ENCODE measurements at regions not wholly inside any gene's neighbourhood (a gene's known extent, or its start where the extent isn't known, plus 50 kb on each side); places are given as distances from the start of the nearest gene placed in this dataset.

GRCh38 chr17:72267601-72268000 lies 146.8 kb downstream of the SOX9 start:
- no peak overlapping the region for H3K4me3 ChIP-seq
- TF ChIP-seq CTCF (IDR thresholded peaks at IDR 0.05): no peak
- no peaks in the 10 kb centered on the region for H3K4me1 ChIP-seq
- peaks cover 9% of the 10 kb centered on the region for H3K27me3 ChIP-seq
- ATAC-seq (no peak), DNase-seq (no peak)
- no peak overlapping the region for H3K27ac ChIP-seq
- H3K36me3 ChIP-seq: no peaks in the 10 kb centered on the region
- no peaks in the 10 kb centered on the region for H3K9me3 ChIP-seq
- intact Hi-C loops (cut with DNase I): no loop called here

GRCh38 chr17:72268431-72268830 lies 147.6 kb downstream of the SOX9 start:
- Histone ChIP-seq H3K27ac (no peak overlapping the region), H3K9me3 (no peaks in the 10 kb centered on the region), H3K36me3 (no peaks in the 10 kb centered on the region), H3K4me3 (no peak overlapping the region), H3K4me1 (no peaks in the 10 kb centered on the region), H3K27me3 (peaks cover 9% of the 10 kb centered on the region)
- ATAC-seq: no peak
- no peak for DNase-seq
- intact Hi-C loops (cut with DNase I): no loop called here
- TF ChIP-seq CTCF (IDR thresholded peaks at IDR 0.05): no peak

- ATAC-seq (no peak), DNase-seq (no peak)
- Histone ChIP-seq H3K36me3 (no peaks in the 10 kb centered on the region), H3K4me1 (no peaks in the 10 kb centered on the region), H3K27ac (no peak overlapping the region), H3K4me3 (no peak overlapping the region), H3K27me3 (peaks cover 2% of the 10 kb centered on the region), H3K9me3 (no peaks in the 10 kb centered on the region)
- TF ChIP-seq CTCF (IDR thresholded peaks at IDR 0.05): no peak
- intact Hi-C loops (cut with DNase I): no loop called here
Measured at GRCh38 chr17:72270273-72270924, 149.6 kb downstream of the SOX9 start.

GRCh38 chr17:72271603-72272002 lies 150.8 kb downstream of the SOX9 start:
- TF ChIP-seq CTCF (IDR thresholded peaks at IDR 0.05): no peak
- Histone ChIP-seq H3K4me3 (no peak overlapping the region), H3K36me3 (no peaks in the 10 kb centered on the region), H3K9me3 (no peaks in the 10 kb centered on the region), H3K4me1 (no peaks in the 10 kb centered on the region), H3K27ac (no peak overlapping the region), H3K27me3 (no peaks in the 10 kb centered on the region)
- ATAC-seq: no peak
- intact Hi-C loops (cut with DNase I): no loop called here
- DNase-seq: no peak

GRCh38 chr17:72273289-72274056 lies 152.7 kb downstream of the SOX9 start:
- DNase-seq (no peak), ATAC-seq (no peak)
- intact Hi-C loops (cut with DNase I): no loop called here

More at GRCh38 chr17:72273289-72274056, 152.7 kb downstream of the SOX9 start:
- H3K36me3 ChIP-seq: no peaks in the 10 kb centered on the region
- no peak overlapping the region for H3K4me3 ChIP-seq
- H3K9me3 ChIP-seq: no peaks in the 10 kb centered on the region
- no peak for TF ChIP-seq CTCF (IDR thresholded peaks at IDR 0.05)
- no peaks in the 10 kb centered on the region for H3K27me3 ChIP-seq
- no peak overlapping the region for H3K27ac ChIP-seq
- H3K4me1 ChIP-seq: no peaks in the 10 kb centered on the region
